CD4-positive, CD25-positive, alpha-beta regulatory T cell (primary cell): ENCODE measurements at regions not wholly inside any gene's neighbourhood (a gene's known extent, or its start where the extent isn't known, plus 50 kb on each side); places are given as distances from the start of the nearest gene placed in this dataset.
"Not testable (repeated sequence)": the region's sequence is repeated elsewhere in the genome, so short reads cannot be mapped to it uniquely, and the experiment has no call there.

Source experiments
- ATAC-seq, 2 donors: fragments of 150-1000 bp; cut with Tn5 transposase; one replicate each; pipeline ENCODE4 v1.10.0; 2021; ENCODE audit warnings: low read depth in 2 of 2, moderate number of reproducible peaks in 2 of 2, moderate library complexity in 1 of 2
- DNase-seq, 3 donors: peaks; one replicate each; pipeline versions ENCODE4 v3.0.0 to v3.0.0-alpha.2; 2012 to 2022; ENCODE audit warnings: mixed read lengths in 1 of 3
- H3K27ac ChIP-seq: one replicate; pipeline ENCODE4 v1.7.0; 2013; ENCODE audit warnings: mild to moderate bottlenecking, low read length; ENCODE audit not compliant: insufficient read depth, poor library complexity, severe bottlenecking
- H3K27me3 ChIP-seq: one replicate; pipeline ENCODE4 v1.7.0; 2013; ENCODE audit warnings: low read length; ENCODE audit not compliant: control insufficient read depth, insufficient read depth
- H3K36me3 ChIP-seq: one replicate; pipeline ENCODE4 v1.7.0; 2013; ENCODE audit warnings: mild to moderate bottlenecking, low read length, moderate library complexity; ENCODE audit not compliant: control insufficient read depth, insufficient read depth
- H3K4me1 ChIP-seq: 2 replicates; pipeline ENCODE4 v1.7.0; 2013; ENCODE audit warnings: mild to moderate bottlenecking, low read length; ENCODE audit not compliant: insufficient read depth, control insufficient read depth, poor library complexity, severe bottlenecking
- H3K4me3 ChIP-seq: one replicate; pipeline ENCODE4 v1.7.0; 2013; ENCODE audit warnings: low read depth, mild to moderate bottlenecking, low read length, moderate library complexity
- H3K9me3 ChIP-seq, 2 experiments: 1 replicate in 1 of 2; 2 replicates in 1 of 2; pipeline ENCODE4 v1.7.0; 2013; ENCODE audit warnings: low read length in 2 of 2, mild to moderate bottlenecking in 1 of 2, moderate library complexity in 1 of 2; ENCODE audit not compliant: control insufficient read depth in 2 of 2
- H3K27ac Mint-ChIP-seq, 3 donors: one replicate each; pipeline ENCODE4 v1.8.0; 2020 to 2022; ENCODE audit warnings: mild to moderate bottlenecking in 3 of 3, mixed read lengths in 3 of 3, moderate library complexity in 2 of 3
- H3K27me3 Mint-ChIP-seq: one replicate; pipeline ENCODE4 v1.8.0; 2022; ENCODE audit warnings: mild to moderate bottlenecking, mixed read lengths
- H3K36me3 Mint-ChIP-seq: one replicate; pipeline ENCODE4 v1.8.0; 2020; ENCODE audit warnings: mixed read lengths
- H3K4me1 Mint-ChIP-seq, 4 donors: one replicate each; pipeline ENCODE4 v1.8.0; 2020 to 2022; ENCODE audit warnings: mixed read lengths in 4 of 4, mild to moderate bottlenecking in 1 of 4
- H3K4me3 Mint-ChIP-seq, 4 donors: one replicate each; pipeline ENCODE4 v1.8.0; 2020 to 2022; ENCODE audit warnings: mild to moderate bottlenecking in 4 of 4, mixed read lengths in 4 of 4, moderate library complexity in 3 of 4
- H3K9me3 Mint-ChIP-seq, 7 donors: one replicate each; pipeline ENCODE4 v1.8.0; 2020 to 2022; ENCODE audit warnings: mixed read lengths in 7 of 7, mild to moderate bottlenecking in 3 of 7, moderate library complexity in 2 of 7

DNA sequence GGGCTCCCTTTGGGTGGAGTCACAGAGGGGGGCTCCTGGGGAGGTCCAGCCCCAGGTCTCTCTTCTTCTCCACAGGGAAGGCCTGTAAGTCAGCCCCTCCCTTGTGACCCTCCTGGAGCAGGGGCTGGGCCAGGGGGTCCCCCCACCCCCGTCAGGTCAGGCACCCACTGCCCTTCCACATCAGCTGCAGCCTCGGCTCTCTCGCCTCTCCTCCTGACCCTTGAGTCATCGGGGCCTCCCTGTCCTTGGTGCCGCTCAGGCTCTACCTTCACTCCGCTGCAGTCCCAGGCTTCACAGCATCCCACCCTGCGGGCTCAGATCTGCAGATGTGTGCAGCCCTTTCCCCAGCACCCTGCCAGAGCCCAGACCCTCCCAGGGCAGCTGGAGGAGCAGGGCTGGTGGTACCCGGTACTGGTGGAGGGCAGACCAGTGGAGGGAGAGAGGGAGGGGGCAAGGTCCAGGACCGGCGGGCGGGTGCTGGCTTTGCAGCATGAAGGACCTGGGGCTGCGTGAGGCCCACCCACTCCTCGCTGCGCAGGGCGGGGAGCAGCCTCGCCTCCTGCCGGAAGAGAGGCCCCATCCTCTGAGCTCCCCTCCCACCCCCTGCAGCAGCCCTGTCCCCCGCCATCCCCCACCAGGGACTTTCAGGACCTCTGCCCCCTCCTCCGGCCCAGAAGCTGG is 117.1 kb downstream of the FAM53A start:
- Histone ChIP-seq H3K9me3 (no peaks in the 10 kb centered on the region), H3K27me3 (no peaks in the 10 kb centered on the region), H3K4me3 (no peak overlapping the region), H3K4me1 (peaks cover 3% of the 10 kb centered on the region), H3K36me3 (no peaks in the 10 kb centered on the region), H3K27ac (no peak overlapping the region)
- ATAC-seq (no peak), DNase-seq (no peak)
- H3K4me3 Mint-ChIP-seq, result no peak overlapping the region
- H3K27ac Mint-ChIP-seq, result no peak overlapping the region
- H3K27me3 Mint-ChIP-seq, result peaks cover 4% of the 10 kb centered on the region
- peaks cover 0 to 13% (median 0%) of the 10 kb centered on the region in 4 donors for H3K4me1 Mint-ChIP-seq
- no peaks in the 10 kb centered on the region for H3K9me3 Mint-ChIP-seq
- H3K36me3 Mint-ChIP-seq, result no peaks in the 10 kb centered on the region

DNA sequence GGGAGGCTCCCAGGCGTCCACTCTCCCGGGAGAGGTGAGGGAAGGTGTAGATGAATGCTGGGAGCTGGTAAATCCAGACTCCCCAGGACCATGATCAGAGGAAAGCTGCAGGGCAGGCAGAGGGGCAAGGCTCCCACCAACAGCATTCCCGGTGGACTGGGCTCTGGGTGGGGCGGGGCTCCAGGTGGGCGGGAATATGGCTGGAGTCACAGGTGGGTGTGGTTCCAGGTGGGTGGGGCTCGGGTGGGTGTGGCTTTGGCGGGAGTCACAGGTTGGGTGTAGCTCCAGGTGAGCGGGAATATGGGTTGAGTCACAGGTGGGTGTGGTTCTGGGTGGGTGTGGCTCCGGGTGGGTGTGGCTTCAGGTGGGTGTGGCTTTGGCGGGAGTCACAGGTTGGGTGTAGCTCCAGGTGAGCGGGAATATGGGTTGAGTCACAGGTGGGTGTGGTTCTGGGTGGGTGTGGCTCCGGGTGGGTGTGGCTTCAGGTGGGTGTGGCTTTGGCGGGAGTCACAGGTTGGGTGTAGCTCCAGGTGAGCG is 117.7 kb downstream of the FAM53A start:
- peak overlapping the region in 2 of 4 donors; percentile 36 to 81 for H3K4me3 Mint-ChIP-seq
- H3K4me3 ChIP-seq, DNase-seq, H3K9me3 ChIP-seq, H3K27me3 ChIP-seq, H3K36me3 ChIP-seq, H3K27me3 Mint-ChIP-seq, H3K9me3 Mint-ChIP-seq, H3K36me3 Mint-ChIP-seq, H3K4me1 ChIP-seq, H3K27ac ChIP-seq, ATAC-seq: not testable (repeated sequence)
- peak overlapping the region in 1 of 3 donors; percentile 89 for H3K27ac Mint-ChIP-seq
- peaks cover 0 to 13% (median 0%) of the 10 kb centered on the region in 4 donors for H3K4me1 Mint-ChIP-seq

DNA sequence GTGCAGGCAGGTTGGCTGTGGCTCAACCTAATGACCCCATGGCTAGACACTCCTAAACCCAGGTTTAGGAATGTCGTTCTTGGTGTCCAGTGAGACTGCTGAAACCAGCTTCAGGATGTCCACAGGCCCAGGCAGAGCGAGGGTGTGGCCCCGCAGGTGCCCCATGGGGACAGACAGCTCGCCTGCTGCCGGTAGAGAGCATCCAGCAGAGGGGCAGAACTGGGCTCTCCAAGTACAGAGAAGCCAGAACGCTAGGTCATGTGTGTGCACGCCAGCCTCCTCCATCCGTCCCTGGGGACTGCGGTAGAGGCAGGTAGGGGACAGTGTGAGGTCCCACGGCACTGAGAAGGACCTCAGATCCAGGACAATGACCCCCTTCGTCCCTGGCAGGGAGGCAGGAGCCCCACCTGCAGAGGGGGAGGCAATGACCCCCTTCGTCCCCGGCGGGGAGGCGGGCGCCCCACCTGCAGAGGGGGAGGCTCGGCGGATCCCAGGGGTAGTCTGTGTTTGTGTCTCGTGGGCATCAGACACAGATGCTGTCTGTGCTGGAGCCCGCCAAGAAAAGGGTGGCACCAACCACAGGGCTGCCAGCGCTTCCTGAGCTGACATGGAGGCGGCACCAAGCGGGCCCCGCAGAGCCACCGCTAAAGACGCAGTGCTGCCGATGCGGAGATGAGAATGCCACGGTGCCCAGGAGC is 118.4 kb downstream of the FAM53A start:
- H3K9me3 Mint-ChIP-seq, result no peaks in the 10 kb centered on the region
- H3K27ac ChIP-seq, result no peak overlapping the region
- peak overlapping the region in 1 of 3 donors; percentile 89 for H3K27ac Mint-ChIP-seq
- no peaks in the 10 kb centered on the region for H3K9me3 ChIP-seq
- no peak overlapping the region for H3K4me3 ChIP-seq
- H3K4me3 Mint-ChIP-seq, result peak overlapping the region in 2 of 4 donors; percentile 36 to 81
- no peaks in the 10 kb centered on the region for H3K36me3 Mint-ChIP-seq
- H3K27me3 Mint-ChIP-seq, result peaks cover 4% of the 10 kb centered on the region
- peaks cover 0 to 13% (median 0%) of the 10 kb centered on the region in 4 donors for H3K4me1 Mint-ChIP-seq
- DNase-seq (peak in 1 of 3 donors; percentile 51), ATAC-seq (peak in 1 of 2 donors; percentile 17)
- H3K36me3 ChIP-seq, result no peaks in the 10 kb centered on the region
- no peaks in the 10 kb centered on the region for H3K27me3 ChIP-seq
- peaks cover 3% of the 10 kb centered on the region for H3K4me1 ChIP-seq

DNA sequence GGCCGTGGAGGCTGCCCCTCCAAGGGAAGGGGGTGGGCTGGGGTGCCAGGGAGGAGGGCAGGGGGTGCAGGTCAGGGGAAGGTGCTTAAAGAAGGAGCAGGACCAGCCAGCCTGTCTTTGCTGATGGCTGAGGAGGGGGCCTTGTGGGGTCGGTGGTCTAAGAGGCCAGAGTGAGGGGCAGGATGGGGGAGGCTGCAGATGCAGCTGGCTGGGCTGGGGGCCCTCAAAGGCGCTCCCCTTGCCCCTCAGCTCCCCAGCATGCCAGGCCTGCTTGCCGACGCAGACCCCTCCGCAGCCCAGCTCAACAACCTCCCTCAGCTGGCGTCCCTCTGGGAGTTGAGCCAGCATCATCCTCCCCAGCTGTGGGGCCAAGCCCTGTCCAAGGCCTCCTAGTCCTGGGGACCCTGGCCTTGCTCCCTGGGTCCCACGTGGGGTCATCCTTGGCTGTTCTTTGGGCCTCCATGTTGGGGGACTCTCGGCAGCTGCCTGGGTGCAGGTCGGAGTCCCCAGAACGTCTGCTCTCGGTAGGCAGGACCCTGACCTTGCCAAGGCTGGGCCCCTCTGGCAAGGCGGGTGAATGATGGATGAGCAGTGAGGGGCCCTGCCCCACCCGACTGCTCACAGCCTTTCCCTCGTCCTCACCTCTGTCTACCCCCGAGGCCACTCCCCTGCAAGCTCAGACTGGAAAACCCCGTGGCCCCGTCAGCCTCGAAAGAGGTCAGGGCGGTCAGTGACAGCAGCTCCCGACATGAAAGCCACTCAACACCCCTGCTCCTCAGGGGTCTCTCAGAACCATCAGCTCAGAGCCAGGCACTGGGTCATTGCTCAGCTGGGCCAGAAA is 119.4 kb downstream of the FAM53A start:
- no peak for DNase-seq
- H3K27ac Mint-ChIP-seq, result no peak overlapping the region
- no peaks in the 10 kb centered on the region for H3K27me3 ChIP-seq

DNA sequence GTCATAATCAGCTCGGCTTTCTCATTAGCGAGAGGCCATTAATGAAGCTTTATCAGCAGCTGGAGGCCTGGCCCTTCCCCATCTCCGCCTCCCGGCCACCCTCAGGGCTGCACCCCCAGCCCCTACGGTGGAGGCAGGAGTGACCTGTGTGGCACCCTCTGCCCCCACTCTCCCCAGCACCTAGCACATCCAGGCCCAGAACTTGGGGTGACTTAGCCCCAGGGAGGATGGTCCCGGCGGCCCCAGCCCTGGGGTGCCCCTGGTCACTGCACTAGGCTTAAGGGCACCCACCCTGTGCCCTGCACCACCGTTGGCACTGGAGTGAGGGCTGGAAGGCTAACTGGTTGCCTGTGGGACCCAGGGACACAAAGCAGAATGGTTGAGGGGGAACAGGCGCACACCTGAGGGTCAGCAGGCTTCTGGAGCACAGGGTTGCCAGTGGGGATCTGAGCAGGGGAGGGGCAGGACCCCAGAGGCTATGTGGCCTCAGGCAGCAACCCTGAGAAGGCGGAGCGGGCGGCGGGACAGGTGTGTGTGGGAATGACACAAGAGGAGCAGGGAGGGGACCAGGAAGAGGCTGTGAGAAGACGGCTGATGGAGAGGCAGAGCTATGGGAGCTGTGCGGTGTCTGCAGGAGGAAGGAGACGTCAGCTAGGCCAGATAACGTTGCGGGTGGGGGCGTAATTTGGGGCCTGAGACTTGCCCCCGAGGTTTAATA is 120.2 kb downstream of the FAM53A start:
- Histone ChIP-seq H3K4me1 (peaks cover 3% of the 10 kb centered on the region), H3K36me3 (no peaks in the 10 kb centered on the region), H3K27ac (no peak overlapping the region), H3K27me3 (no peaks in the 10 kb centered on the region), H3K9me3 (no peaks in the 10 kb centered on the region), H3K4me3 (no peak overlapping the region)
- Mint-ChIP-seq H3K27ac (no peak overlapping the region), H3K4me3 (no peak overlapping the region), H3K9me3 (no peaks in the 10 kb centered on the region), H3K27me3 (peaks cover 10% of the 10 kb centered on the region), H3K36me3 (no peaks in the 10 kb centered on the region), H3K4me1 (peaks cover 0 to 13% (median 0%) of the 10 kb centered on the region in 4 donors)
- DNase-seq, result no peak
- ATAC-seq, result no peak

More for the DNA sequence above, 119.4 kb downstream of the FAM53A start:
- peaks cover 0 to 13% (median 0%) of the 10 kb centered on the region in 4 donors for H3K4me1 Mint-ChIP-seq
- no peak overlapping the region for H3K4me3 Mint-ChIP-seq
- ATAC-seq, result no peak
- no peaks in the 10 kb centered on the region for H3K9me3 ChIP-seq
- H3K4me1 ChIP-seq, result peaks cover 3% of the 10 kb centered on the region
- peaks cover 6% of the 10 kb centered on the region for H3K27me3 Mint-ChIP-seq
- H3K36me3 Mint-ChIP-seq, result no peaks in the 10 kb centered on the region
- no peak overlapping the region for H3K27ac ChIP-seq
- H3K36me3 ChIP-seq, result no peaks in the 10 kb centered on the region
- H3K4me3 ChIP-seq, result no peak overlapping the region
- no peaks in the 10 kb centered on the region for H3K9me3 Mint-ChIP-seq

DNA sequence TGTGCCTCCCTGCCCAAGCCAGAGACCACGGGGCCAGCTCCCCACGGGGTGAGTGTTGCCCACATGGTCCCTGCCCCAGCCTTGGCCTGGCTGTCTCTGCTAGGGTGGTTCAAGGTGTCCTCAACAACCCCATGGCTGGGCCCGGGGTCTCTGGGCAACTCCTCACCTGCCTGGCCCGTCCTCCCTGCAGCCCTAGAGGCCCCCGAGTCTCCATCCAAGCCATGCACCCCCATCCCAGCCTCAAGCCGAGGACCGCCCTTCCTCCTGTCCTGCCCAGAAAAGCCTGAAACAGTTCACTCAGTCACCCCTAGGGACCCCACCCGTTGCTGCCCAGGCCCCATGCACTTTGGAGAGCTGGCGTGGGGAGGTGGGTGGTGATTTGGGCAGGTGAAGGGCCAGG is 120.9 kb downstream of the FAM53A start:
- Mint-ChIP-seq H3K4me1 (peaks cover 0 to 13% (median 0%) of the 10 kb centered on the region in 4 donors), H3K36me3 (no peaks in the 10 kb centered on the region), H3K27ac (no peak overlapping the region), H3K9me3 (no peaks in the 10 kb centered on the region), H3K4me3 (no peak overlapping the region), H3K27me3 (peaks cover 10% of the 10 kb centered on the region)
- Histone ChIP-seq H3K4me3 (no peak overlapping the region), H3K36me3 (no peaks in the 10 kb centered on the region), H3K27me3 (no peaks in the 10 kb centered on the region), H3K4me1 (peaks cover 3% of the 10 kb centered on the region), H3K27ac (no peak overlapping the region), H3K9me3 (no peaks in the 10 kb centered on the region)
- ATAC-seq (no peak), DNase-seq (no peak)

DNA sequence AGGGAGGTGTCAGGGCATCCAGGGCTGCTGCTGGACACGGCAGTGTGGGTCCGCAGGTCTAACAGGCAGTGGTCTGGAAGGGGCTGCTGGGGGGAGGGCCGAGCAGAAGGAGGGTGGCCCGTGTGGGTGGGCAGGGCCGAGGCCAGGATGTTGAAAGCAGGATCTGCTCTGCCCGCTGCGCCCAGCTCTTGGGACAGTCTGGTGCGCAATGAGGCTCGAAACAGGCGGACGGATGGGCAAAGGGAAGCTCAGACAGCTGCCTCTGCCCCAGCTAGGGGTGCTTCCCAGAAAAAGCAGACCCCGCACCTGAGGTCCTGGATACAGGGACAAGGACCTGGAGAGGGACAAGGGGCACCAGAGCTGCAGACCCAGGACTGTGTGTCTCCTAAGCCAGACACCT is 121.3 kb downstream of the FAM53A start:
- no peak for ATAC-seq
- peaks cover 10% of the 10 kb centered on the region for H3K27me3 Mint-ChIP-seq
- H3K4me1 ChIP-seq, result peaks cover 2% of the 10 kb centered on the region
- no peak overlapping the region for H3K27ac ChIP-seq
- peaks cover 0 to 11% (median 0%) of the 10 kb centered on the region in 4 donors for H3K4me1 Mint-ChIP-seq
- no peaks in the 10 kb centered on the region for H3K27me3 ChIP-seq
- H3K4me3 Mint-ChIP-seq, result no peak overlapping the region
- H3K9me3 ChIP-seq, result no peaks in the 10 kb centered on the region
- no peak overlapping the region for H3K4me3 ChIP-seq
- H3K36me3 ChIP-seq, result no peaks in the 10 kb centered on the region
- H3K27ac Mint-ChIP-seq, result no peak overlapping the region
- no peaks in the 10 kb centered on the region for H3K36me3 Mint-ChIP-seq
- H3K9me3 Mint-ChIP-seq, result no peaks in the 10 kb centered on the region
- DNase-seq, result no peak
